HepG2 (cell line): ENCODE measurements at regions not wholly inside any gene's neighbourhood (a gene's known extent, or its start where the extent isn't known, plus 50 kb on each side); places are given as distances from the start of the nearest gene placed in this dataset.

Experiments
- CEBPB ChIP-seq: IDR thresholded peaks from 2 replicates; pipeline ENCODE4 v1.6.1; 2011; ENCODE audit warnings: low read depth, low read length, improper control_type of control experiment, borderline replicate concordance
- DMAP1 ChIP-seq: IDR thresholded peaks from 2 replicates; pipeline ENCODE4 v1.6.1; 2016
- PCBP1 ChIP-seq: fragments of 200-400 bp; formaldehyde crosslinking; IDR thresholded peaks from 2 replicates; pipeline ENCODE4 v1.6.1; 2017; ENCODE audit warnings: mild to moderate bottlenecking, low read depth, low read length, borderline replicate concordance
- SAP130 ChIP-seq: IDR thresholded peaks from 2 replicates; pipeline ENCODE4 v1.6.1; 2016; ENCODE audit warnings: low read depth
- TF ChIP-seq, protein P1 (sequence below): sonication (generic); formaldehyde crosslinking; IDR thresholded peaks from 2 replicates; pipeline ENCODE4 v1.4.0; 2020; ENCODE audit warnings: low read depth, mild to moderate bottlenecking, missing genetic modification reagents

DNA sequence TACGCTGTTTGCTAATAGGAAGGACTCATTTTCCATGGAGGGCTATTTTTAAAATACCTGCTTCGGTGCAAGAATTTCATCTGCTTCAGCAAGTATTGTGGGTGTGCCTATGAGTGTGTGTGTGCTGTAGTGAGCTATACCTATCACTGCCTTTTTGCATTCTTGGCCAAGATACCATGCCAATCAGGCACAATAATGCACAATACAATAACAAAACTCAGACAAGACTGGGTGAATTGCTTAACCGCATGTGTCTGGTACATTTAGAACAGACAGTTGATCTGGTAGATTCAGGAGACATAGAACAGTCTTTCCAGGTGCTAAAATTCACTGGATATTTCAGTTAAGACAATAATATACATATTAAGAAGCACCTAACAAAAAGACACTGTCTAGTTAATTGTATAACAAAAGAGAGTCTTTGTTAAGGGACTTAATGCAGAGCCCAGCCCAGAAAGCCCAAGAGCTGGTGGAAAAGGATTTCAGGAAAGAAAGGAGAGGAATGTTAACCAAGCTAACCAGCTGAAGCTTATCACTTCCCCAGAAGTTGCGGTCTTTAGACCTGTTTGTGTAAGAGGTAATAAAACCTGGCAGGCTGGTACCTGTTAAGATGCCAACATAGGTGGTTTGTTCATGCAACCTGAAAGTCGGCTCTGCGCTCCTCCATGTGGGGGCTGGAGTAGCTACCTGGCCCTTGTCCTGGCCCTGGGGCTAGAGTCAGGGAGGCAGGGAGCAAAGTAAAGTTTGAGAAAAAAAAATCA, 153.3 kb upstream of the RBMS1 start:
- TF ChIP-seq, protein P1, sequence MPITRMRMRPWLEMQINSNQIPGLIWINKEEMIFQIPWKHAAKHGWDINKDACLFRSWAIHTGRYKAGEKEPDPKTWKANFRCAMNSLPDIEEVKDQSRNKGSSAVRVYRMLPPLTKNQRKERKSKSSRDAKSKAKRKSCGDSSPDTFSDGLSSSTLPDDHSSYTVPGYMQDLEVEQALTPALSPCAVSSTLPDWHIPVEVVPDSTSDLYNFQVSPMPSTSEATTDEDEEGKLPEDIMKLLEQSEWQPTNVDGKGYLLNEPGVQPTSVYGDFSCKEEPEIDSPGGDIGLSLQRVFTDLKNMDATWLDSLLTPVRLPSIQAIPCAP (CRISPR knock-in tag), result no peak
- TF ChIP-seq DMAP1 (no peak), SAP130 (no peak), PCBP1 (no peak), CEBPB (no peak)
